ENCODE measurements at regions not wholly inside any gene's neighbourhood (a gene's known extent, or its start where the extent isn't known, plus 50 kb on each side); places are given as distances from the start of the nearest gene placed in this dataset.

DNA sequence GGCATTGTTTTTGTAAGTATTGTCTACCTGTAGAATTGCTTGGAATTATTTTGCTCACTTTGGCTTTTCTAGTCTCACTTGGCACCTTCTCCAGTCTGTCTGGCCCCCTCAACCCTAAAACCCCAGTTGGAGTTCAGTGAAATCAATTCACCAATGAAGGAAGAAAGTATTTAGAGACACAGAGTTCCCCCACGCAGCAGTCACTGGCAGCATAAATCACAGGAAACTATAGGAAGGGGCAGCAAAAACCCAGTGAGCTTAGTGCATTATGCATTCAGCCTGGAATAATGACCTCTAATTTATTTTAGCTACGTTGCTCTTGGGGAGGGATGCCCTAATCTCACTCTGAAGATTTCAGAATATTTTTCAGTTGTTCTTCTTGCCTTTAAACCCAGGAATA, 204.7 kb upstream of the BLID start:
- no peak for TF ChIP-seq ESRRG (CRISPR knock-in tag; IDR thresholded peaks at IDR 0.05)
- TF ChIP-seq ZFP30 (CRISPR knock-in tag; IDR thresholded peaks at IDR 0.05), result no peak
- no peak for TF ChIP-seq CSDC2 (CRISPR knock-in tag; IDR thresholded peaks at IDR 0.05)

All from SK-N-SH treated with all-trans-retinoic acid at 6 μM for 48 hours (cell line).